Activated naive CD4-positive, alpha-beta T cell treated with anti-CD3 and anti-CD28 coated beads for 36 hours (primary cell): ENCODE measurements at regions not wholly inside any gene's neighbourhood (a gene's known extent, or its start where the extent isn't known, plus 50 kb on each side); places are given as distances from the start of the nearest gene placed in this dataset.

Experiments used
- CTCF ChIA-PET: fragments of 350-600 bp; sonication (Branson Sonifier 250); formaldehyde crosslinking; loops from one replicate; lab custom pipeline; 2021; ENCODE audit warnings: antibody characterized with exemption; lab: Charles Lee
- DNase-seq: peaks from one replicate; pipeline ENCODE4 v3.0.0-alpha.2; 2020
- H3K27ac Mint-ChIP-seq: one replicate; pipeline ENCODE4 v1.8.0; 2021; ENCODE audit warnings: mild to moderate bottlenecking, mixed read lengths
- H3K27me3 Mint-ChIP-seq: one replicate; pipeline ENCODE4 v1.8.0; 2021; ENCODE audit warnings: low read depth, mixed read lengths
- H3K36me3 Mint-ChIP-seq: one replicate; pipeline ENCODE4 v1.8.0; 2021; ENCODE audit warnings: low read depth, mixed read lengths
- H3K4me1 Mint-ChIP-seq: one replicate; pipeline ENCODE4 v1.8.0; 2021; ENCODE audit warnings: low read depth, mixed read lengths
- H3K4me3 Mint-ChIP-seq: one replicate; pipeline ENCODE4 v1.8.0; 2021; ENCODE audit warnings: mild to moderate bottlenecking, moderate library complexity, mixed read lengths
- H3K9me3 Mint-ChIP-seq: one replicate; pipeline ENCODE4 v1.8.0; 2021; ENCODE audit warnings: mixed read lengths
- intact Hi-C: fragments of 100-400 bp; cut with micrococcal nuclease; formaldehyde crosslinking; loops from one replicate; pipeline ENCODE4 v1.15.1; 2023

DNA sequence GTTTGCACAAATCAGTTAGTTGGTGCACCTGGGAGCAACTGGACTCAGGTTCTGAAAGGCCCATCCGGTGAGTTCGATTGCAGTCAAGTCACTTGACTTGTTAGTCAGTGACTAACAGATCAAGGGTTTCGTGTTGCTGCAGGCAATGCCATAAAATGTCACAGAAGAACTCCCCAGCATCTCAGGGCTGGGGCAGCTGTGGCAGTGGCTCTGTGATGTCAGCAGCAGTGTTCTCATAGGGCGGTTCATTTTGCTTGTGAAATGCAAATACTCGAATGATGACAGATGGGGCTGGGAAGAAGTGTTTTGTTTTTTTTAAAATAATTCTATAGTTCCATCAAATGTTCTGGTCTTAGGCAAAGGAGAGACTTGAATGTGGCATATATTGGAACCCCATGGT lies 287.8 kb downstream of the LMX1A start:
- DNase-seq, result no peak
- Mint-ChIP-seq H3K36me3 (no peaks in the 10 kb centered on the region), H3K9me3 (no peaks in the 10 kb centered on the region), H3K4me3 (no peak overlapping the region), H3K4me1 (no peaks in the 10 kb centered on the region), H3K27me3 (no peaks in the 10 kb centered on the region), H3K27ac (no peak overlapping the region)
- intact Hi-C loops, result no loop called here
- CTCF ChIA-PET, result no interaction called here

DNA sequence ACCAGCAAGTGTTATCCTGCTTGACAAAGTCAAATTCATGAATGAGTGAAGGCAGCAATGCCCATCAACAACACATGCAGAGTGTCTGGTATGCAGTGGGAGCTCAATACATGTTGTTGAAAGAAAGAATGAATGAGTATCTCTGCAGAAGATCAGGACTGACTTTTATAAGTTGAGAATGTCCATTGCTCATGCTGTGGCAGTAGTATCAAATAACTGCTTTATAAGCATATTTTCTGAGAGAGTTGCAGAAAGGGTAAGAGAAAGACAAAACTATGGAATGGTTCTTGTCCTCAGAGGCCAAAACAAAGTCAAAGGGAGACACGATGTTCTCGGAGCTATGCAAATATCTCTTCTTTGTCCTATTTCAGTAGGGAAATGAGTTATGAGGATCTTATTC lies 288.7 kb downstream of the LMX1A start:
- H3K27me3 Mint-ChIP-seq, result no peaks in the 10 kb centered on the region
- H3K36me3 Mint-ChIP-seq, result no peaks in the 10 kb centered on the region
- no peak for DNase-seq
- no peaks in the 10 kb centered on the region for H3K4me1 Mint-ChIP-seq
- no peak overlapping the region for H3K27ac Mint-ChIP-seq
- H3K4me3 Mint-ChIP-seq, result no peak overlapping the region
- intact Hi-C loops, result no loop called here
- CTCF ChIA-PET, result interaction anchor here (0.7 kb wide), 1 partner anchor 32 kb away, joined by 3 read pairs; no protein-coding TSS in a partner anchor
- H3K9me3 Mint-ChIP-seq, result no peaks in the 10 kb centered on the region

DNA sequence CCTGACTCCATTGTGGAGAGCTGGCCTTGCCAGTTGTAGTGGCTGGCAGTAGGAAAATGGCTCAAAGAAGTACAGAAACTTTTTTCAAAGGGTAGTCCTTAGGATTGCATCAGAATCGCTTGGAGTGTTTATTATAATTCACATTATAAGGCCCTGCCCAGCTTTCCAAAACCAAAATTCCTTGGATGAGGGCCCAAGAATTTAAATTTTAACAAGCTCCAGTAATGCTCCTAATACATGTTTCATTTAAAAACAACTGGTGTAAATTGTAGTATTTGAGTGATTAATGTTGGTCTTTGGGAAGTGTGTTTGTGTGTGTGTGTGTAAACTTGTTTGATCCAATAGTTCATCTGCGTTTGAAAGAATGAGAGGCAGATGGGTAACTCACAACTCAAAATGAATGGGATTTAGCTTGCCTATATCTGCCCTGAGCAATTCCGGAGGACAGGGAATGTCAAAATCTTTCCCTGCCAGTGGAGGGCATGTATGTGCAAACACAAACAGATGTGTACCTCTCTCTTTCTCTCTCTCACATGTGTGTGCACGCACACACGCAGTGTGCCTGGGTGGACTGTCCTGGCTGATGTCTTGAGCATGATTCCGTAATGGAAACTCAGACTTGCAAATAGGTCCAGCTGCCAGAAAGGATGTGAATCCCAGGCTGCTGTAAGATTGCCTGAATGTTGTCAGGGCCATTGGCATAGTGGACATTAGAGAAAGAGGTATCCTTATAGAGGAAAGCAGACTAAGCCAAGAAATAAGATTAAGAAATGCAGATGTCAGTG lies 293.1 kb downstream of the LMX1A start:
- no peak overlapping the region for H3K4me3 Mint-ChIP-seq
- DNase-seq, result no peak
- H3K4me1 Mint-ChIP-seq, result no peaks in the 10 kb centered on the region
- no peaks in the 10 kb centered on the region for H3K27me3 Mint-ChIP-seq
- H3K36me3 Mint-ChIP-seq, result no peaks in the 10 kb centered on the region
- intact Hi-C loops, result no loop called here
- H3K9me3 Mint-ChIP-seq, result no peaks in the 10 kb centered on the region
- H3K27ac Mint-ChIP-seq, result no peak overlapping the region
- CTCF ChIA-PET, result no interaction called here

DNA sequence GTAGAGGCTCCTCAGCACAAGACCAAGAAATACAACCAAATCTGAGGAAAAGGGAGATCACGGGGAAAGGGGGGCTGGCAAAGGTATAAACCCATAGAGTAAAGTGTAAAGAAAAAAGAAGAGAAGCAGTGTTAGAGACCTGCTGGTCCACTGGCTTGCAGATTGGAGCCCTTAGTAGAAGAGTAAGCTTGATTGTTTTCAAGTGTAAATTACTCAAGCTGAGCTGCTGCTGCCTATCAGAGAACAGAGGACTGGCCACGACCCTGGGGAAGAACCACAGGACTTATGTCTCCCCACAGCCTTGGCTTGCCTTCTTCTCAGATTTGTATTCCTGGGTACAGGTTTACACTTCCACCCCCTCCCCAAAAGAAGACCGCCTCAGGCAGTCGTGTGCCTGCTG lies 294.2 kb downstream of the LMX1A start:
- no peaks in the 10 kb centered on the region for H3K36me3 Mint-ChIP-seq
- peaks cover 3% of the 10 kb centered on the region for H3K27me3 Mint-ChIP-seq
- H3K27ac Mint-ChIP-seq, result no peak overlapping the region
- no peaks in the 10 kb centered on the region for H3K9me3 Mint-ChIP-seq
- CTCF ChIA-PET, result no interaction called here
- H3K4me1 Mint-ChIP-seq, result no peaks in the 10 kb centered on the region
- no peak overlapping the region for H3K4me3 Mint-ChIP-seq
- intact Hi-C loops, result no loop called here
- DNase-seq, result no peak

DNA sequence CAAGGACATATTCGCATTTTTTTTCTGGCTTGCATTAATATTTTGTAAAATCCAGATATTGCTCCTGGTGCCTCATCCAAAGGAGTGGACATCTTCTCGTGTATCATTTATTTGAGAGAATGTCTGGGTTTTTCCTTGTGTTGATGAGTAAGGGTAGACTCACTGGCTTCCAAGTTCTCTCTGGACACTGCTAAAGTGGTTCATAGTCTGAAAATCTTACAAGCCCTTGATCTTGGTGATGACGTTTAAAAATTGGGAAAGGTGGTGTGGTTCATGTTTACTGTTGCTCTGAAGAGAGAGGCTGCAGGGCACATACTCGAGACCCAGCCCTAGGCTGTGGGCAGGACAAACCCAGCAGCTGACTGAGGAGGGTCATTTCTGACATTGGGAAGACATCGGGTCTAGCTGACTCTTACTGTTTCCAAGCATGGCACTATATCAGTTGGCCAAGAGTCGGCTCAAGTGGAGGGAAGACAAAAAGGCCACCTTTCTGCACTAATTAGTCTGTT lies 296.2 kb downstream of the LMX1A start:
- Mint-ChIP-seq H3K36me3 (no peaks in the 10 kb centered on the region), H3K4me1 (no peaks in the 10 kb centered on the region), H3K9me3 (no peaks in the 10 kb centered on the region), H3K4me3 (no peak overlapping the region), H3K27ac (no peak overlapping the region), H3K27me3 (peaks cover 6% of the 10 kb centered on the region)
- intact Hi-C loops, result no loop called here
- CTCF ChIA-PET, result no interaction called here
- no peak for DNase-seq

DNA sequence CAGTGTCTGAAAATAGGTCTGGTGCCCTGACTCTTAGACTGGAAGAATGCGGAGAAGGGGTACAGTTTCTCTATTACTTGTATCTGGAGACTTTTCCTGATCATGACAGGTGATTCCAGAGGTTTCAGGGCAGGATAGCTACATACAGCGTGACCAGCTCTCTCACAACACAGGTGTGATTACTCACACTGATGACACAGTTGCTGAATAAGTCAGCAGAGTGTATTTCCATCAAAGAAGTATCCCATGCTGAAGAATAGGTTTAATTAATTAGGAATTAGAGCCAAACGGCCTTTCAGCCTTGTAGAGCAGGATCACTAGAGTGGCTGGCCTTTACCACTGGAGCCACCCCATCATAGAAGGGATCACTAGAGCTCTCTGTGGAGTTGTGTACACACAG lies 298.6 kb downstream of the LMX1A start:
- Mint-ChIP-seq H3K27me3 (peaks cover 10% of the 10 kb centered on the region), H3K4me3 (no peak overlapping the region), H3K4me1 (no peaks in the 10 kb centered on the region), H3K27ac (no peak overlapping the region), H3K9me3 (no peaks in the 10 kb centered on the region), H3K36me3 (no peaks in the 10 kb centered on the region)
- intact Hi-C loops, result no loop called here
- DNase-seq, result no peak
- CTCF ChIA-PET, result no interaction called here

DNA sequence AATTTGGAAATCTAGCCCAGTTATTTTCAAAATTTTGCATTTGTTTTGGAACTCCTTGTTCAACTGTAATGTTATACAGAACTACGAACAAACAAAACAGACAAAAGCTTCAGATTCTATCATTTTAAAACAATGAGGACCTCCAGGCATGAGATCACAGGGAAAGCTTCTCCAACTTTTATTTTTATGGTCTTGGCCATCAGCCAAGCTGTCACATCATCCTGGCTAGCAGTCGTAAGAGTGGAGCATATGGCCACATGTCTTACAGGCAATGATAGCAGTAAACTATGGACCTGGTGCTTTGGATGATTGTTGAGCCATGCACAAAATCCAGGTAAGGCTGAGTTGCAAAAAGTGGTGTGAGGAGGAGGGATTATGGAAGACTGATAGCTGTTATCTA lies 299.6 kb downstream of the LMX1A start:
- Mint-ChIP-seq H3K9me3 (no peaks in the 10 kb centered on the region), H3K36me3 (no peaks in the 10 kb centered on the region), H3K4me1 (no peaks in the 10 kb centered on the region), H3K4me3 (no peak overlapping the region), H3K27ac (no peak overlapping the region), H3K27me3 (peaks cover 10% of the 10 kb centered on the region)
- CTCF ChIA-PET, result no interaction called here
- DNase-seq, result no peak
- intact Hi-C loops, result no loop called here

DNA sequence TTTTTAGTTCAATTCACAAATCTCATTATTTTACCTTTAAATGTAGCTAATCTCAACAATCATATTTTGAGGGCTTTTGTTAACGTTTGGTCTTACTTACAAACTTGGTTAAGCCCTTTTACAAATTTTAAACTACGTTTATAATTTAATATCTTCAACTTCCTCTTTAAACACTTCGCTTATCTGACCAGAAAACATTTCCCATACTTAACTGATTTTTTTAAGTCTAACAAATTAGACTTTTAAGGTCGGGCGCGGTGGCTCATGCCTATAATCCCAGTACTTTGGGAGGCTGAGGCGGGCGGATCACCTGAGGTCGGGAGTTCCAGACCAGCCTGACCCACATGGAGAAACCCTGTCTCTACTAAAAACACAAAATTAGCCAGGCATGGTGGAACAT lies 300.9 kb downstream of the LMX1A start:
- Mint-ChIP-seq H3K4me1 (no peaks in the 10 kb centered on the region), H3K27ac (no peak overlapping the region), H3K27me3 (peaks cover 10% of the 10 kb centered on the region), H3K9me3 (no peaks in the 10 kb centered on the region), H3K4me3 (no peak overlapping the region), H3K36me3 (no peaks in the 10 kb centered on the region)
- intact Hi-C loops, result no loop called here
- no peak for DNase-seq
- CTCF ChIA-PET, result no interaction called here

DNA sequence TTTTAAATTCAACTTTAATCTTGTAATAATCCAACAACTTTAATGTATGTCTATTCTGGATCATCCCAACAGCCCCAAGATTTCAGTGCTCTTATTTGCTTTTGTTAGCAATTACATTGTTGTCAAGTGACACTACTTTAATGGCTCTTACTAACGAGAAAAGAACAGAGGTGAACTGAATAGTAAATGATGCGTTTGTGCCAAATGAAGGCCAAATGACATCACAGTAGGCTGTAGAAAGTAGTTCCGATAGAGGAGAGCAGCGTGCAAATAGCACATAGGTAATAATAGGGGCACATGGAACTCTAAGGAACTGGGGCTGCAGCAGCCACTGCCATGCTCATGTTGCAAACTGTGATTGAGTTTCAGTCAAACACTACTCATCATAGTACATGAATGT lies 301.9 kb downstream of the LMX1A start:
- Mint-ChIP-seq H3K4me1 (no peaks in the 10 kb centered on the region), H3K36me3 (no peaks in the 10 kb centered on the region), H3K27me3 (peaks cover 15% of the 10 kb centered on the region), H3K4me3 (no peak overlapping the region), H3K9me3 (no peaks in the 10 kb centered on the region), H3K27ac (no peak overlapping the region)
- CTCF ChIA-PET, result no interaction called here
- DNase-seq, result no peak
- intact Hi-C loops, result no loop called here

DNA sequence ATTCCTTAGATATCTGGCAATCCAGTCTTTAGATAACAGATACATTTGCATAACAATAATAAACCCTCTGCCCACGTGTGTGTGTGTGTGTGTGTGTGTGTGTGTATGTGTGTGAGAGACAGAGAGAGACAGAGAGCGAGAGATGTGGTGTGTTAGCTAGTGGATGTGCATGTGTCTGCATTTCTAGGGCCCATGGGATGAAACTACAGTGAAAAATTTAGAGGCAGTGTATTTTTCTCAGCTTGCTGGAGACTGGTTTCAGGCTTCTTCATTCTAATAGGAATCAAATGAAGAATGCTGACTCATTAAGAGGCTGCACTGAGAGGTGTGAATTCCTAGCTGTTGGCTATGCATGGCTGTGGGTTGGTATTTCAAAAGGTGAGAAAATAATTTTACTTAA lies 303.2 kb downstream of the LMX1A start:
- no peak for DNase-seq
- intact Hi-C loops, result no loop called here
- no peak overlapping the region for H3K27ac Mint-ChIP-seq
- no peaks in the 10 kb centered on the region for H3K9me3 Mint-ChIP-seq
- H3K4me3 Mint-ChIP-seq, result no peak overlapping the region
- peaks cover 21% of the 10 kb centered on the region for H3K27me3 Mint-ChIP-seq
- H3K4me1 Mint-ChIP-seq, result no peaks in the 10 kb centered on the region
- CTCF ChIA-PET, result interaction anchor here (0.7 kb wide), 1 partner anchor 15 kb away, joined by 3 read pairs; no protein-coding TSS in a partner anchor
- no peaks in the 10 kb centered on the region for H3K36me3 Mint-ChIP-seq

DNA sequence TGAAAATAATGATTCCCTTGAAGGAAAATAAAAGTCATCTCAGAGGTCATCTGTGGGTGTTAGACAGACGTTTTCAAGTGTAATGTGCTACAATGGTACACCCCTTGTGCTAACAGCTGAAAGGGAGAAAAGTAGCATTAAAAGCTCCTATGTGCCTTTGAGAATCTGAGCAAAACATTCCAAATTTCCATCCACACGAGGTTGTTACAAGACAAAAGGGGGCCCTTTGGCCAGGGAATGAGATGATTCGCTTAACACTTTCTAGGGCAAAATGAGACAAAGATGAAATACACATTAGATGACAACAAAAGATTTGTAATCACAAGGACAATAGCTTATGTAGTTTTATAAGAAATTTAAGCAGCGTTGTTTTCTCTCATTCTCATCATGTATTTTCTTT lies 303.6 kb downstream of the LMX1A start:
- Mint-ChIP-seq H3K36me3 (no peaks in the 10 kb centered on the region), H3K27ac (no peak overlapping the region), H3K9me3 (no peaks in the 10 kb centered on the region), H3K4me1 (no peaks in the 10 kb centered on the region), H3K27me3 (peaks cover 21% of the 10 kb centered on the region), H3K4me3 (no peak overlapping the region)
- CTCF ChIA-PET, result interaction anchor here (0.7 kb wide), 1 partner anchor 14 kb away, joined by 3 read pairs; no protein-coding TSS in a partner anchor
- intact Hi-C loops, result no loop called here
- DNase-seq, result no peak

DNA sequence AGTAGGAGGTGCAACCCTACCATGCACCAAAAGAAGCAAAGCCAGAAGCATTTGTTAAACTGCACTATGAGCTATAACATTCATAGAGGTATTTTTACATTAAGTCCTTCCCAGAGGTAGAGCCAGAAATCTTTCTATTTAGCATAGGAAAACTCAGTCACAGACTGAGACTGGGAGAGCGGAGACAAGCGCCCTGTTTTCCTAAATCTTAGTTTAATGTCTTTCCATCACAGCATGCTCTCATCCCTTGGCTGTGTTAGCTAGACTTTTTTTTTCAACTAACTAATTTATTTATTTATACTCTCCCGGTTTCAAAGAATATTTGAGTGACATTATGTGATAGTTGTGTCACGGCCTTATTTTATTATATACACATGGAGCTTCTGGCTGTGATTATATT lies 304.1 kb downstream of the LMX1A start:
- no peak for DNase-seq
- intact Hi-C loops, result no loop called here
- H3K4me1 Mint-ChIP-seq, result no peaks in the 10 kb centered on the region
- no peaks in the 10 kb centered on the region for H3K9me3 Mint-ChIP-seq
- H3K36me3 Mint-ChIP-seq, result no peaks in the 10 kb centered on the region
- CTCF ChIA-PET, result interaction anchor here (0.7 kb wide), 1 partner anchor 14 kb away, joined by 3 read pairs; no protein-coding TSS in a partner anchor
- no peak overlapping the region for H3K27ac Mint-ChIP-seq
- H3K27me3 Mint-ChIP-seq, result peaks cover 21% of the 10 kb centered on the region
- no peak overlapping the region for H3K4me3 Mint-ChIP-seq

DNA sequence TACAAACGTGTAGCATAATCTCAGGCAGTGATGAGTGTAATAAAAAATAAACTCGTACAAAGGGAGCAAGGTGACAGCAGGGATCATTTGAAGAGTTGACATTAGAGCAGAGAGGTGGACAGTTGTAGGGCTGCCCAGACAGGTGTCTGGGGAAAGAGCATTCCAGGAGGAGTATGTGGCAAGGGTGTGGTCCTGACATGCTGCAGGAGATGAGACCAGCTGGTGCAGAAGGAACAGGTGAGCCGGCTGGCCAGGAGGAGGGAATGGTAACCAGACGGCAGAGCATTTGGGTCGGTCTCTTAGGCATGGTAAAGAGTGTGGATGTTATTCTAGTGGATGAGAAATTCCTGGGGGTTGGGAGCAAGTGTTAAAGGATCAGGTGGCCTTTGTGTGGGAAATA lies 306.3 kb downstream of the LMX1A start:
- CTCF ChIA-PET, result no interaction called here
- no peak overlapping the region for H3K4me3 Mint-ChIP-seq
- H3K9me3 Mint-ChIP-seq, result no peaks in the 10 kb centered on the region
- no peaks in the 10 kb centered on the region for H3K36me3 Mint-ChIP-seq
- H3K4me1 Mint-ChIP-seq, result no peaks in the 10 kb centered on the region
- peaks cover 17% of the 10 kb centered on the region for H3K27me3 Mint-ChIP-seq
- intact Hi-C loops, result no loop called here
- H3K27ac Mint-ChIP-seq, result no peak overlapping the region
- no peak for DNase-seq
